DMS53 treated with DMSO at 0.1 percent for 48 hours (cell line): ENCODE measurements at regions not wholly inside any gene's neighbourhood (a gene's known extent, or its start where the extent isn't known, plus 50 kb on each side); places are given as distances from the start of the nearest gene placed in this dataset.
"Not testable (repeated sequence)": the region's sequence is repeated elsewhere in the genome, so short reads cannot be mapped to it uniquely, and the experiment has no call there.

ENCODE experiments used
- DNase-seq: peaks from one replicate; lab custom pipeline; 2025; ENCODE audit not compliant: unreplicated experiment; lab: John Stamatoyannopoulos, UW

DNA sequence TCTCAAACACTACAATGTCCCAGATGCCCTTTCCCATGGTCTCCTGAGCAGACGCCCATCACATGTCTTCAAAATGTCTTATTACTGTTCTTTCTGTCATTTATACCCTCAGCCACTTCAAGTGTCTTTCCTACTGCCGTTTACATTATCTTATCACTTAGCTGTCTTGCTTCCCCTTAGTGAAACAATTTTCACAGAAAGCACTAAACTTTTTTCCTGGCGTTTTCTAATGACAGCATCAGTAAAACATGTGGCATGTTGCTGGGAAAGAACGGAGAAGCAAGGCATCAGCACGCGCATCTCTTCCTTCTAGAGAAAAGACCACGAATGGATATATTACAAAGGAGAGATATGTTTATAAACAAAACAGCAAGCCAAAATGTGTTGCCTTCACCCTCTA lies 189.7 kb upstream of the SLIT2 start:
- no peak for DNase-seq

DNA sequence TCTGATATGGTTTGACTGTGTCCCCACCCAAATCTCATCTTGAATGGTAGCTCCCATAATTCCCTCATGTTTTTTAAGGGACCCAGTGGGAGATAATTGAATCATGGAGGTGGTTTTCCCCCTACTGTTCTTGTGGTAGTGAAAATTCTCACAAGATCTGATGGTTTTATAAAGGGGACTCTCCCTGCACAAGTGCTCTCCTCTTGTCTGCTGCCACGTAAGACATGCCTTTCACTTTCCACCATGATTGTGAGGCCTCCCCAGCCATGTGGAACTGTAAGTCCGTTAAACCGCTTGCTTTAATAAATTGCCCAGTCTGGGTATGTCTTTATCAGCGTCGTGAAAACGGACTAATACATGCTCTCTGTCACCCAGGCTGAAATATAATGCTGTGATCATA lies 200.9 kb upstream of the SLIT2 start:
- no peak for DNase-seq

GRCh38 chr4:20049889-20050288 lies 201.8 kb upstream of the SLIT2 start:
- no peak for DNase-seq

DNA sequence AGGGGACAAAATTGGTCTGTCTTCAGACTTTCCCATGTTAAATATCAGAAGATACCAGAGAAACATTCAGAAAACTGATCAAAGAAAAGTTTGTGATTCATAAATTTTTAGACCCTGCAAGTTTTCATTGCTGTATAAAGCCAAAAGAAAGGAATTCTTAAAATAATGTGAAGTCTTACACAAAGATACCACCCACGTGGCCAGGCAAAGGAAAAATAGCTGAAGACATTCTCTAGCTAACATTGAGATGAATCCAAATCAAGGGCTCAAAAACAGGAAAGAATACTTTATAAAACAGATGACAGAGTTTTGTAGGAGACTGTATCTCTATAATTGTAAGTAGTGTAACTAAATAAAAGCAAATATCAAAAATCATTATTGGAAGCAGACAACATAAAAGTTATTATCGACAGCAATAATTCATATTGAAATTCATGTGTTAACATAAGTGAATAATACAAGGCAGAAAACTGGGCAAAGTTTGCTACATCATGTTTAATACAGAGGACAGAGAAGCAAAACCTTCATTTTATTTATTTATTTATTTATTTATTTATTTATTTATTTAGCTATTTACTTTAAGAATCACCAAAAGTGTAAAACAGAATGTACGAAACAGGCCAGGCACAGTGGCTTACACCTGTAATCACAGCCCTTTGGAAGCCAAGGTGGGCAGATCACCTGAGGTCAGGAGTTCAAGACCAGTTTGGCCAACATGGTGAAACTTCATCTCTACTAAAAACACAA lies 204.6 kb upstream of the SLIT2 start:
- no peak for DNase-seq

DNA sequence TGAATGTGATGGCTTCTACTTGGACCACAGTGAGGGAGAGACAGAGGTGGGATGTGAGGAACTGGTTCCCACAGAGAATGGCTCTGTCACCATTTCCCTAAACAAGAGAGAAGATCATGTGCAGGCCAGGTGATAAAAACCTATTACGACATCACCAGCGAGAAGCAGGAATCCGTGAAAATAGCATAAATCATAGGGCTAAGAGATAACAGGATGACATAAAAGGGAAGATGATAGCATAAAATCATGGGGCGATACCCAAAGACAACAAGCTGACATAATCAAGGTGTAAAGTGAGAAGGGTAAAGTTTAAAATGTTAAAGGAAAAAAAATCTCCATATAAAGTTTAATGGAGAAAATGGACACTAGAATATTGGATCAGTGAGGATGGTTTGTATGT lies 205.5 kb upstream of the SLIT2 start:
- no peak for DNase-seq

- DNase-seq: no peak
Observed at GRCh38 chr4:20044966-20045365, 206.7 kb upstream of the SLIT2 start.

DNA sequence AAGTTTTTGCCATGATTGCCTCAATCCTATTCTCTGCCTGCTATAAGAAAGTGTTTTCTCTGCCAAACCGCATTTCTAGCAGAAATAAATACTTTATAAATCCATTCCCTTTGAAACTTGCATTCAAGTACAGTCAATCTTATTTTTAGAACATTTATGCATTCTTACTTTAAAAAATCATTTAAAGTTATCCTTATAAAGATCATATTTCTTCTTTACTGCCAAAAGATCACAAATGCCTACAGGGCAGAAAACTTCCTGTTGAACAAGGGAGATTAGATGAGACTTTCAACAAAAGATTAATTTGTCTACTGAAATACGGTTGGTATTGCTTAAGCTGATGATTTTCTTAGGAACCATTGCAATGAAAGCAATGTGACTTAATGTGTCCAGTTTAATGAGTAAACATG lies 207.2 kb upstream of the SLIT2 start:
- DNase-seq: no peak

DNA sequence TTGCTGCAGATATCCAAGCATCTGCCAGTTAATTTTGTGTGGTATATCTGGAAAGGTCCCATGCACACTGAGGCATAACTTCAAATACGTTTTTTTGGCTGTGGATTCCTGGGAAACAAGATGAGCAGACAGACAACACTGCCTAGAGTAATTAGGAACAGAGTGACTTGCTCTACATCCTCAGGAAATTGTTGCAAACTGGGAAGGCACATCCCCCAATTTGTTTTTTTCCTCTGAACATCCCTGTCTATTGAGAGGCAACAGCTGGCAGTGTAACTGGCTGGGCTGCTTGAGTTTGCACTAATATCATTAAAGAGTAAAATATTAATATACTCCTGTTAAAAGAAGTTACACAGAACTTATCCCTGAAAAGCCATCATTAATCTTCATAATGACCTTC lies 207.7 kb upstream of the SLIT2 start:
- no peak for DNase-seq

GRCh38 chr4:20042769-20043168 lies 208.9 kb upstream of the SLIT2 start:
- DNase-seq: no peak

- no peak for DNase-seq
Observed at GRCh38 chr4:20041839-20042407, 209.8 kb upstream of the SLIT2 start.

DNA sequence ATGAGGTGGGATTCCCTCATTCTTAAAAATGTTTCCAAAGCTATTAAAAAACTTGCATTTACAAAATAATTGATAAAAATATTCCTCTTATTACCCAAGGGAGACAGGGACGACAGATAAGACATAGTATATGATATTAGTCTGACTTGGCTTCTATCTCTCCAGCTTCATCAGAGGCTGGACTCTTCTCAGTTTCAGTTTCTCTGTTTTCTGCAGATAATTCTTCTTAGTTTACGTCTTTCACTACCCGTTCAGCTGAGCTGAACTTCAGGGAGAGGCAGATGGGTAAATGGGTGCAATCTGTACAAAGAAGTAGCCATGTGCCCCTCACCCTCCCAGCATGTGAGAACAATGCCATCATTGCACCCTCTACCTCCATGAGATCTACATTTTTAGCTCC lies 214.0 kb upstream of the SLIT2 start:
- DNase-seq: no peak

- no peak for DNase-seq
Observed at GRCh38 chr4:20030108-20030507, 221.6 kb upstream of the SLIT2 start.

GRCh38 chr4:20028645-20029044 lies 223.1 kb upstream of the SLIT2 start:
- no peak for DNase-seq

DNA sequence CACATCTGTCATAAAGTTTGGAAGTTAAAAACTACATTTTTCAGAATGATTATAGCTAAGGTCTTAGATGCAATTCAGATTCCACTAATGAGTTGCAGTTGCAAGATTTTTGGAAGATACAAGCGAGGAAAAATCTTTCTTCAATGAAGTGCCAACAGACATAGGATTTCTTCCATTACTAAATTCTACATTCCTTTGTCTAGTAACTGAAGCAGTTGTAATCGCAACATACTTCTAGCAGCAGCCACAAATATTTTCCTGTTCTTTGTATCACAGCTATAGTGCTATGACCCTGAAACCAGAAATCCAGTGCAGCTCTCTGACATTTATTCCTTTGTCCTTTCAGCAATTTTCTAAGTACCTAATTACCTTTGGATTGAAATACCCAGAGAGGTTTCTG lies 225.2 kb upstream of the SLIT2 start:
- no peak for DNase-seq

DNA sequence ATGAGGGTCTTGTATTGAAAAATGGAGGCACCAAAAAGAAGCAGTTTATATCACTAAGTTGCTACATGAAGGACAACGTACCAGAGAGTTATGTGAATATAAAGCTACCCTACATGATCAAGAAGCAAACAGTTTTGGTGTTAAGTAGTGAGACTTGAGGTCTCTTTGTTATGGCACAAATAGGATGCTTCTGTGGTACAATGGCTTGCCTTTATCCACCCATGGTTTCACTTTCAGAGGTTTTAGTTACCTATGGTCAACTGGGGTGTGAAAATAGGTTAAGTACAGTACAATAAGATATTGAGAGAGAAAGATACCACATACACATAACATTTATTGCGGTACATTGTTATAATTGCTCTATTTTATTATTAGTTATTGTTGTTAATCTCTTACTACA lies 229.2 kb upstream of the SLIT2 start:
- no peak for DNase-seq

- no peak for DNase-seq
Observed at GRCh38 chr4:20020056-20020455, 231.6 kb upstream of the SLIT2 start.

- no peak for DNase-seq
Observed at GRCh38 chr4:20019310-20020015, 232.2 kb upstream of the SLIT2 start.

GRCh38 chr4:20017777-20018115 lies 234.0 kb upstream of the SLIT2 start:
- DNase-seq: no peak

DNA sequence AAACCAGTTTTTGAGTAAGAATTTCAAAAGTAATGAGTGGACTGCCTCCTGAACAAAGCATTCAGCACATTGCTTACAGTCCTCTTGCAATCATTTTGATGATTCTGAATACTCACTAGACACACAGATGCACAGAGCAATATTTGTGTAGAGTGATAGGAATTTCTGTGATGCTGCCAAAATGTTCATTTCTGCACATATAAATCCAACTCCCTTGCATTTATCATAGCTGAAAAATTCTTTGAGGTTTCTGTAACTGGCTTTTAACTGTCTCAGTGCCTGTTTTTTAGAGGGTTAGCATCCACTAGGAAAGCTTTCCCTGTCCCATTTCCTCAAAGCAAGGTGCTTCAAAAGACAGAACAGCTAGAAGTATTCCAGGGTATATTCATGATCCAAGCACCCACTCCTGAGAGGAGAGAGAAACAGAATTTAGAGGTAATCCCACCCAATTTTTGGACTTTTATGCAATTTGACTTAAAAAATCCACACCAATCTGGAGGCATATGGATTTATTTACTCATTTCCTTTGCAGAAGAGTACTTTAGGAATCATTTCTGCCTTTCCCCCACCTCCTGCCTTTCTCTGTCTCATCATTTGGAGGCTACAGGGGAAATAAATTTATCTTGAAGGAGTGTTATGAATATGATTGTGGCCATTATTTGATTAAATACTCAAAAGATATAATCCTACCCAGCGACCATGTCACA lies 234.5 kb upstream of the SLIT2 start:
- DNase-seq: no peak

DNA sequence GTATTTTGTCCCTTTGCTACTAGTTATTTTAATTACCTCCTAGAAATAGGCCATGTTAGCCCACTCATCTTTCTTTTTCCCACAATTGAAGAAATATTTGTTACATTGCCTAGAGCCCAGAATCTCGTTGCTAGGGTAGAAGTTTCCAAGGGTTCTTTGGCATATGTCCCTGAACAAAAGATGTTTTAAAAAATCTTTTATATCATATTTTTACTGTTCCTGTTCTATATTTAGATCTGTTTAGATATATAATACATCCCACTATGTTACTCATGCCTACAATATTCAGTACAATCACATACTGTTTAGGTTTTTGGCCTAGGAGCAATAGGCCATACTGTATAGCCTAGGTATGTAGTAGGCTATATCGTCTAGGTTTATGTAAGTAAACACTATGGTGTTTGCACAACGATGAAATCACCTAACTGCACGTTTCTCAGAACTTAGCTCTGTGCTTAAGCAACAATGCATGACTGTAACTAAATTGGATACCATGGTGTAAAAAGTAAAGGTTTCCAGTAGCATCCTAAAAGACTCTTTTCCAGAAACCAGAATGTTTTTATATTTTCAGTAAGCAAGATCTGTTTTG lies 236.0 kb upstream of the SLIT2 start:
- peak; percentile 87 for DNase-seq

DNA sequence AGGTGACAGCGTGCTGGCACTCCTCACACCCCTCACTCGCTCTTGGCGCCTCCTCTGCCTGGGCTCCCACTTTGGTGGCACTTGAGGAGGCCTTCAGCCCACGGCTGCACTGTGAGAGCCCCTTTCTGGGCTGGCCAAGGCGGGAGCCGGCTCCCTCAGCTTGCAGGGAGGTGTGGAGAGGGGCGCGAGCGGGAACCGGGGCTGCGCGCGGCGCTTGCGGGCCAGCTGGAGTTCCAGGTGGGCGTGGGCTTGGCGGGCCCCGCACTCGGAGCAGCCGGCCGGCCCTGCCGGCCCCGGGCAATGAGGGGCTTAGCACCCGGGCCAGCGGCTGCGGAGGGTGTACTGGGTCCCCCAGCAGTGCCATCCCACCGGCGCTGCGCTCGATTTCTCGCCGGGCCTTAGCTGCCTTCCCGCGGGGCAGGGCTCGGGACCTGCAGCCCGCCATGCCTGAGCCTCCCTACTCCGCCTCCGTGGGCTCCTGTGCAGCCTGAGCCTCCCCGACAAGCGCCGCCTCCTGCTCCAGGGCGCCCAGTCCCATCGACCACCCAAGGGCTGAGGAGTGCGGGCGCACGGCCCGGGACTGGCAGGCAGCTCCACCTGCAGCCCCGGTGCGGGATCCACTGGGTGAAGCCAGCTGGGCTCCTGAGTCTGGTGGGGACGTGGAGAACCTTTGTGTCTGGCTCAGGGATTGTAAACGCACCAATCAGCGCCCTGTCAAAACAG lies 247.7 kb upstream of the SLIT2 start:
- not testable (repeated sequence) for DNase-seq
